ENCODE measurements at regions not wholly inside any gene's neighbourhood (a gene's known extent, or its start where the extent isn't known, plus 50 kb on each side); places are given as distances from the start of the nearest gene placed in this dataset.

- TF ChIP-seq, protein P1, sequence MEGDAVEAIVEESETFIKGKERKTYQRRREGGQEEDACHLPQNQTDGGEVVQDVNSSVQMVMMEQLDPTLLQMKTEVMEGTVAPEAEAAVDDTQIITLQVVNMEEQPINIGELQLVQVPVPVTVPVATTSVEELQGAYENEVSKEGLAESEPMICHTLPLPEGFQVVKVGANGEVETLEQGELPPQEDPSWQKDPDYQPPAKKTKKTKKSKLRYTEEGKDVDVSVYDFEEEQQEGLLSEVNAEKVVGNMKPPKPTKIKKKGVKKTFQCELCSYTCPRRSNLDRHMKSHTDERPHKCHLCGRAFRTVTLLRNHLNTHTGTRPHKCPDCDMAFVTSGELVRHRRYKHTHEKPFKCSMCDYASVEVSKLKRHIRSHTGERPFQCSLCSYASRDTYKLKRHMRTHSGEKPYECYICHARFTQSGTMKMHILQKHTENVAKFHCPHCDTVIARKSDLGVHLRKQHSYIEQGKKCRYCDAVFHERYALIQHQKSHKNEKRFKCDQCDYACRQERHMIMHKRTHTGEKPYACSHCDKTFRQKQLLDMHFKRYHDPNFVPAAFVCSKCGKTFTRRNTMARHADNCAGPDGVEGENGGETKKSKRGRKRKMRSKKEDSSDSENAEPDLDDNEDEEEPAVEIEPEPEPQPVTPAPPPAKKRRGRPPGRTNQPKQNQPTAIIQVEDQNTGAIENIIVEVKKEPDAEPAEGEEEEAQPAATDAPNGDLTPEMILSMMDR (IDR thresholded peaks at IDR 0.05): no peak
- no peak for TF ChIP-seq EZH2 (IDR thresholded peaks at IDR 0.05)
- TF ChIP-seq EZH2phosphoT487 (IDR thresholded peaks at IDR 0.05): no peak
Observed at GRCh38 chr20:22826306-22827230, 208.5 kb upstream of the SSTR4 start.
